Heart right ventricle (tissue), 16 donors: ENCODE measurements at regions not wholly inside any gene's neighbourhood (a gene's known extent, or its start where the extent isn't known, plus 50 kb on each side); places are given as distances from the start of the nearest gene placed in this dataset.

ENCODE experiments used
- ATAC-seq, 8 donors: fragments of 200-7000 bp; cut with Tn5 transposase; one replicate each; pipeline ENCODE4 v1.9.1; 2020; ENCODE audit warnings: mild to moderate bottlenecking in 8 of 8, moderate library complexity in 8 of 8, moderate number of reproducible peaks in 1 of 8
- DNase-seq, 2 donors: peaks; one replicate each; pipeline ENCODE4 v3.0.0-alpha.2; 2020
- H3K27ac ChIP-seq, 10 donors: fragments of 200-600 bp; sonication (generic) in 2 of 10; one replicate each; pipeline versions ENCODE4 v1.5.0 to v1.8.0; 2020 to 2022; ENCODE audit warnings: mild to moderate bottlenecking in 3 of 10
- H3K27me3 ChIP-seq, 7 donors: fragments of 200-600 bp; one replicate each; pipeline ENCODE4 v1.8.0; 2021 to 2022; ENCODE audit warnings: mild to moderate bottlenecking in 2 of 7
- H3K36me3 ChIP-seq, 9 donors: fragments of 200-600 bp; sonication (generic) in 1 of 9; one replicate each; pipeline versions ENCODE4 v1.5.0 to v1.8.0; 2020 to 2022; ENCODE audit warnings: mild to moderate bottlenecking in 2 of 9
- H3K4me1 ChIP-seq, 9 donors: fragments of 200-600 bp; sonication (generic) in 1 of 9; one replicate each; pipeline versions ENCODE4 v1.5.0 to v1.8.0; 2020 to 2022; ENCODE audit warnings: mild to moderate bottlenecking in 4 of 9
- H3K4me3 ChIP-seq, 10 donors: fragments of 200-600 bp; sonication (generic) in 2 of 10; one replicate each; pipeline versions ENCODE4 v1.5.0 to v1.8.0; 2020 to 2022; ENCODE audit warnings: mild to moderate bottlenecking in 7 of 10, moderate library complexity in 2 of 10
- H3K9me3 ChIP-seq, 11 donors: fragments of 200-600 bp in 10 of 11; sonication (generic) in 2 of 11; one replicate each; pipeline versions ENCODE4 v1.5.0 to v1.8.0; 2013 to 2022; ENCODE audit warnings: mild to moderate bottlenecking in 2 of 11, control low read depth in 1 of 11, moderate library complexity in 1 of 11
- CTCF ChIP-seq, 9 donors: fragments of 200-600 bp; sonication (generic) in 2 of 9; IDR thresholded peaks; one replicate each; pipeline versions ENCODE4 v1.5.0 to v1.8.0; 2021 to 2022; ENCODE audit warnings: antibody characterized with exemption in 9 of 9, mild to moderate bottlenecking in 5 of 9, moderate library complexity in 1 of 9
- WGBS, 2 donors: extraction: QIAGEN DNeasy Blood & Tissue Kit; methylation state at CpG; one replicate each; pipeline ENCODE4 v1.1.7; 2013; ENCODE audit warnings: inconsistent platforms in 1 of 2; 5-methylcytosine and 5-hydroxymethylcytosine counted together
- intact Hi-C, 10 donors: fragments of 100-400 bp; cut with DNase I; formaldehyde crosslinking; loops; one replicate each; pipeline versions ENCODE4 v1.11.1 to v1.14.2; 2022
- donor health status: Arrhythmogenic right ventricular cardiomyopathy.
- donor health status: ischemic (EF 13 %, LVEDD 7.1; RV severe dilation, severe dysfunction).
- donor health status: healthy with polysubstance abuse.
- donor health status: DM: no; HTN: yes; CAD: no.
- donor health status: DM: no; HTN: no; CAD: no.
- donor health status: ischemic (EF 25% LVEDD 6.9; RV normal size, moderate dysfunction).
- donor health status: ischemic (EF 25% LVEDD 5.7; RV mildly dilated, moderate dysfunction).
- donor health status: healthy.
- donor health status: DM: yes; HTN: yes; CAD: no.
- donor health status: Ischemic cardiomyopathy.
- donor health status: ischemic (EF 35%, LVEDD 5.7; RV mildly dilated, moderate dysfunction).
- donor health status: nonischemic (EF 11% LVEDD 7.7; RV severe dilation, severe dysfunction).
- donor health status: DM: yes; HTN: yes; CAD: no.
- donor health status: PGD.
- donor health status: ischemic (EF 29% LVEDD 5.4; RV normal size, mild dysfunction).
- donor health status: nonischemic (EF 23%, LVEDD 6.1; RV moderate dilation, normal function).

- peaks cover 0 to 20% (median 11%) of the 10 kb centered on the region in 11 donors for H3K9me3 ChIP-seq
- H3K27ac ChIP-seq: no peak overlapping the region
- intact Hi-C loops: no loop called here
- no peak for ATAC-seq
- no peaks in the 10 kb centered on the region for H3K36me3 ChIP-seq
- DNase-seq: no peak
- H3K27me3 ChIP-seq: peaks cover 0 to 3% (median 0%) of the 10 kb centered on the region in 7 donors
- 73 to 74% methylated on average over 16 of the region's 16 CpGs for WGBS, 2 donors
- H3K4me1 ChIP-seq: no peaks in the 10 kb centered on the region
- TF ChIP-seq CTCF (IDR thresholded peaks at IDR 0.05): no peak
- H3K4me3 ChIP-seq: no peak overlapping the region
Observed at GRCh38 chr16:87192452-87193073, 124.6 kb downstream of the C16orf95 start.

- Histone ChIP-seq H3K4me3 (no peak overlapping the region), H3K4me1 (no peaks in the 10 kb centered on the region), H3K27ac (no peak overlapping the region), H3K36me3 (no peaks in the 10 kb centered on the region), H3K9me3 (peaks cover 0 to 19% (median 11%) of the 10 kb centered on the region in 11 donors), H3K27me3 (peaks cover 0 to 12% (median 0%) of the 10 kb centered on the region in 7 donors)
- ATAC-seq (no peak), DNase-seq (no peak)
- intact Hi-C loops: no loop called here
- 87 to 92% methylated on average over 6 of the region's 6 CpGs for WGBS, 2 donors
- no peak for TF ChIP-seq CTCF (IDR thresholded peaks at IDR 0.05)
Observed at GRCh38 chr16:87194172-87194571, 123.0 kb downstream of the C16orf95 start.

- H3K27ac ChIP-seq: no peak overlapping the region
- peaks cover 0 to 9% (median 5%) of the 10 kb centered on the region in 11 donors for H3K9me3 ChIP-seq
- H3K36me3 ChIP-seq: no peaks in the 10 kb centered on the region
- H3K4me1 ChIP-seq: no peaks in the 10 kb centered on the region
- intact Hi-C loops: no loop called here
- H3K27me3 ChIP-seq: peaks cover 0 to 12% (median 0%) of the 10 kb centered on the region in 7 donors
- H3K4me3 ChIP-seq: no peak overlapping the region
- no peak for ATAC-seq
- no peak for TF ChIP-seq CTCF (IDR thresholded peaks at IDR 0.05)
- no peak for DNase-seq
- 80 to 90% methylated on average over 6 of the region's 6 CpGs for WGBS, 2 donors
Observed at GRCh38 chr16:87195161-87195560, 122.0 kb downstream of the C16orf95 start.

- no peak for TF ChIP-seq CTCF (IDR thresholded peaks at IDR 0.05)
- DNase-seq (no peak), ATAC-seq (peak in 1 of 8 donors; percentile 13)
- intact Hi-C loops: no loop called here
- Histone ChIP-seq H3K4me3 (no peak overlapping the region), H3K4me1 (no peaks in the 10 kb centered on the region), H3K9me3 (no peaks in the 10 kb centered on the region), H3K36me3 (no peaks in the 10 kb centered on the region), H3K27me3 (peaks cover 0 to 12% (median 0%) of the 10 kb centered on the region in 7 donors), H3K27ac (no peak overlapping the region)
- 81 to 89% methylated on average over 11 of the region's 11 CpGs for WGBS, 2 donors
Observed at GRCh38 chr16:87196231-87196630, 121.0 kb downstream of the C16orf95 start.
